ENCODE measurements at regions not wholly inside any gene's neighbourhood (a gene's known extent, or its start where the extent isn't known, plus 50 kb on each side); places are given as distances from the start of the nearest gene placed in this dataset.

DNA sequence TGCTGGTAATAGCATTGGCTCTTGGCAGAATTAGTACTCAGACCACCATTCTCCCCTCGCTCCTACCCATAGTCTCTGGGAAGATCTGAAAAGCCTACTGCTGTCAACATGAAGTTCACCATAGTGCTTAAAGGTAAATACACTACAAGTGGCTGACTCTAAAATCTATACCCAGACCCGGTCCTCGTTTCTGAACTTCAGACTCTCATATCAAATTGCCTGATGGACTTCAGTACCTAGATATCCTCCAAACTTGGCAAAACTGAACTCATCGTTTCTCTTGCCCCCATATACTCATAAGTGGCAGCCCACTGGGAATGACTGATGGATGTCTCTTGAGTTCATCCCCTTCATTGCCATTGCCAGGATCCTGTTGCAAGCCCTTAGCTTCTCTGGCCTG is 67.3 kb downstream of the VCPKMT start:
- WGBS, result 96% methylated on average over 4 of the region's 4 CpGs
- H3K36me3 ChIP-seq, result no peaks in the 10 kb centered on the region
- no peaks in the 10 kb centered on the region for H3K9me3 ChIP-seq
- peaks cover 2% of the 10 kb centered on the region for H3K4me1 ChIP-seq (replicated peaks)
- H3K27ac ChIP-seq, result no peak overlapping the region
- H3K27me3 ChIP-seq (replicated peaks; ENCODE audit: insufficient read depth), result no peaks in the 10 kb centered on the region
- TF ChIP-seq, protein P1, sequence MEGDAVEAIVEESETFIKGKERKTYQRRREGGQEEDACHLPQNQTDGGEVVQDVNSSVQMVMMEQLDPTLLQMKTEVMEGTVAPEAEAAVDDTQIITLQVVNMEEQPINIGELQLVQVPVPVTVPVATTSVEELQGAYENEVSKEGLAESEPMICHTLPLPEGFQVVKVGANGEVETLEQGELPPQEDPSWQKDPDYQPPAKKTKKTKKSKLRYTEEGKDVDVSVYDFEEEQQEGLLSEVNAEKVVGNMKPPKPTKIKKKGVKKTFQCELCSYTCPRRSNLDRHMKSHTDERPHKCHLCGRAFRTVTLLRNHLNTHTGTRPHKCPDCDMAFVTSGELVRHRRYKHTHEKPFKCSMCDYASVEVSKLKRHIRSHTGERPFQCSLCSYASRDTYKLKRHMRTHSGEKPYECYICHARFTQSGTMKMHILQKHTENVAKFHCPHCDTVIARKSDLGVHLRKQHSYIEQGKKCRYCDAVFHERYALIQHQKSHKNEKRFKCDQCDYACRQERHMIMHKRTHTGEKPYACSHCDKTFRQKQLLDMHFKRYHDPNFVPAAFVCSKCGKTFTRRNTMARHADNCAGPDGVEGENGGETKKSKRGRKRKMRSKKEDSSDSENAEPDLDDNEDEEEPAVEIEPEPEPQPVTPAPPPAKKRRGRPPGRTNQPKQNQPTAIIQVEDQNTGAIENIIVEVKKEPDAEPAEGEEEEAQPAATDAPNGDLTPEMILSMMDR (IDR thresholded peaks at IDR 0.05), result no peak
- TF ChIP-seq POLR2A (IDR thresholded peaks at IDR 0.05) (no peak), POLR2AphosphoS5 (IDR thresholded peaks at IDR 0.05) (no peak)
- no peak for DNase-seq (ENCODE audit: low spot score)
- no peak overlapping the region for H3K4me3 ChIP-seq
- intact Hi-C loops (cut with DNase I), result no loop called here

DNA sequence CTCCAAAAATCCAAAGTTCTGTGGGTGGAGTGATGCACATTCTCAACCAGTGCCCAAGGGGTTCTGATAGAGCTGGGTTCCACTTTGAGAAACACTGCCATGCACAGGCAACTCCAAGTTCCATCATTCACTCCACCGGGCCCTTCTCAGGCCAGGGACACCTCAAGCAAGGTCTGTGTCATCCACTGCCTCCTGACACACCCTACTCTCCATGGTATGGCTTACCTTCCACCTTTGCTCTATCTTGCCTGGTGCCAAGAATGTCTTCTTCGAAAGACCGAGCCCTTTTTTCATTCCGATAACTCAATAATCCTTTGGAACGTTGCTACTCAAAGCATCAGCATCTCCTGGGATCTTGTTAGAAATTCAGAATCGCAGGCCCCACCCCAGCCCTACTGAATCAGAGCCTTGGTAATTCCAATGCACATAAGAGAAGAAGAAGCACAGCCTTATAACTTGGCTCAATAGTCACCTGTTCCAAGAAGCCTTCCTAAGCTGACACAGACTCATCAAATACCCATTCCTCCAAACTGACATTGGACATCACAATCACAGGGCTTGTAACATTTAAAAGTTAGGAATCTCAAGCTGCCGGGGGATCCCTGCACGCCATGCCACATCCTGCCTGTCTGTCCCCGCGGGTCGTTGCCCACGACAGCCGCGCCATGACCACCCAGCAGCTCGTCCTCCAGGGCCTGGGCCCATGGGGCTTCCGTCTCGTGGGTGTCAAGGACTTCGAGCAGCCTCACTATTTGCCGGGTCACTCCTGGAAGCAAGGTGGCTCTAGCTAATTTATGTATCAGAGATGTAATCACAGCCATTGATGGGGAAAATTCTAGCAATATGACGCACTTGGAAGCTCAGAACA is 66.4 kb downstream of the VCPKMT start:
- Histone ChIP-seq H3K4me1 (replicated peaks) (peaks cover 2% of the 10 kb centered on the region), H3K27ac (no peak overlapping the region), H3K27me3 (replicated peaks; ENCODE audit: insufficient read depth) (no peaks in the 10 kb centered on the region), H3K9me3 (no peaks in the 10 kb centered on the region), H3K36me3 (no peaks in the 10 kb centered on the region), H3K4me3 (no peak overlapping the region)
- WGBS, result 97% methylated on average over 20 of the region's 20 CpGs
- TF ChIP-seq POLR2A (IDR thresholded peaks at IDR 0.05) (no peak), POLR2AphosphoS5 (IDR thresholded peaks at IDR 0.05) (no peak)
- TF ChIP-seq, protein P1 (IDR thresholded peaks at IDR 0.05), result no peak
- no peak for DNase-seq (ENCODE audit: low spot score)
- intact Hi-C loops (cut with DNase I), result no loop called here

DNA sequence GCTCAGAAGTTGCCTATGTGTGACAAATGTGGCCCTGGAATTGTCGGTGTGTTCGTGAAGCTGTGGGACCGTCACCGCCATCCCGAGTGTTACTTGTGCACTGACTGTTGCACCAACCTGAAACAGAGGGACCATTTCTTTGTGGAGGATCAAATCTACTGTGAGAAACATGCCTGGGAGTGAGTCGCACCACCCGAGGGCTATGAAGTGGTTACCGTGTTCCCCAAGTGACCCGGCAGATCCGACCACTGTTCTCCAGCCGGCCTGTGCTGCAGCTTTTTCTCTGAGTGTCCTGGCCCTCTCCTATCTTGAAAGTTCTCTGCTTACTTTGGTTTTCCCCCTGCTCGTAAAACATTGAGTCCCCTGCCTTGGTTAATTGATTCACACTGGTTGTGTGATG is 65.3 kb downstream of the VCPKMT start:
- intact Hi-C loops (cut with DNase I), result no loop called here
- no peaks in the 10 kb centered on the region for H3K36me3 ChIP-seq
- WGBS, result 87% methylated on average over 12 of the region's 12 CpGs
- no peak overlapping the region for H3K27ac ChIP-seq
- no peak for DNase-seq (ENCODE audit: low spot score)
- H3K4me3 ChIP-seq, result no peak overlapping the region
- TF ChIP-seq, protein P1 (IDR thresholded peaks at IDR 0.05), result no peak
- TF ChIP-seq POLR2AphosphoS5 (IDR thresholded peaks at IDR 0.05) (no peak), POLR2A (IDR thresholded peaks at IDR 0.05) (no peak)
- peaks cover 2% of the 10 kb centered on the region for H3K4me1 ChIP-seq (replicated peaks)
- no peaks in the 10 kb centered on the region for H3K9me3 ChIP-seq
- no peaks in the 10 kb centered on the region for H3K27me3 ChIP-seq (replicated peaks; ENCODE audit: insufficient read depth)

DNA sequence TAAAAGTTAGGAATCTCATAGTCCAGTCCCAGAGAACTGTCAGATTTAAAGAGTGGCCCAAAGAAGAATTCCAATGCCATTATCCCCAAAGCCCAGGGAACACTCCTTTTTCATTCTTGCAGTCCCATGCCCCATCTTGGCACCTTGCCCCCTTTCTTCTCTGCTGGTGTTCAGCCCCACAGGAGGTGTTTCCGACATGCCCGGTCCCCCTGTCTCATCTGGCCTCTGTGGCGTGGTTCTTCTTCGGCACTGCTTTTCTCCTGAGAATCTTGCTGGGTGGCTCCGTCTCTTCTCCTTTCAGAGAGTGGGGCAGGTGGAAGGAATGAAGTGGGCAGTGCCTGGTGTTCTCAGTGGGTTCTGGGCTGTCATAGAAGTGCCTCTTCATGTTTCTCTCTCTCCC is 64.7 kb downstream of the VCPKMT start:
- H3K9me3 ChIP-seq, result no peaks in the 10 kb centered on the region
- H3K36me3 ChIP-seq, result no peaks in the 10 kb centered on the region
- H3K27ac ChIP-seq, result no peak overlapping the region
- no peak for DNase-seq (ENCODE audit: low spot score)
- no peak for TF ChIP-seq POLR2AphosphoS5 (IDR thresholded peaks at IDR 0.05)
- no peak for TF ChIP-seq POLR2A (IDR thresholded peaks at IDR 0.05)
- no peak overlapping the region for H3K4me3 ChIP-seq
- intact Hi-C loops (cut with DNase I), result no loop called here
- 86% methylated on average over 5 of the region's 5 CpGs for WGBS
- H3K27me3 ChIP-seq (replicated peaks; ENCODE audit: insufficient read depth), result no peaks in the 10 kb centered on the region
- H3K4me1 ChIP-seq (replicated peaks), result peaks cover 2% of the 10 kb centered on the region

DNA sequence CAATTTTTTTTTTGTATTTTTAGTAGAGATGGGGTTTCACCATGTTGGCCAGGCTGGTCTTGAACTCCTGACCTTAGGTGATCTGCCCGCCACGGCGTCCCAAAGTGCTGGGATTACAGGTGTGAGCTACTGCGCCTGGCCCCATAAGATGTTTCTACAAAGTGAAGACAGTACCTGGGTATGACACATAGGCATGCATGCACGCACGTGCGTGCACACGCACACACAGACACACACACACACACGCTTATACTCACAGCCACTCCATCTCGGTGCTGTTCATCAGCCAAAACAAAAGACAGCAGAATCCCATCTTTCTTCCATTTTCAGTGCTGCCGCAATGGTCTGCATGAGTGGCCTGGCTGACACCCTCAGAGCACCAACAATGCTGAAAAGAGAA is 63.9 kb downstream of the VCPKMT start:
- Histone ChIP-seq H3K27ac (no peak overlapping the region), H3K27me3 (replicated peaks; ENCODE audit: insufficient read depth) (no peaks in the 10 kb centered on the region), H3K4me1 (replicated peaks) (no peaks in the 10 kb centered on the region), H3K36me3 (no peaks in the 10 kb centered on the region), H3K9me3 (no peaks in the 10 kb centered on the region), H3K4me3 (no peak overlapping the region)
- TF ChIP-seq, protein P1 (IDR thresholded peaks at IDR 0.05), result no peak
- TF ChIP-seq POLR2AphosphoS5 (IDR thresholded peaks at IDR 0.05) (no peak), POLR2A (IDR thresholded peaks at IDR 0.05) (no peak)
- WGBS, result 93% methylated on average over 11 of the region's 11 CpGs
- DNase-seq (ENCODE audit: low spot score), result no peak
- intact Hi-C loops (cut with DNase I), result no loop called here

Measured in prostate gland (tissue), 2 donors.